ENCODE measurements at regions not wholly inside any gene's neighbourhood (a gene's known extent, or its start where the extent isn't known, plus 50 kb on each side); places are given as distances from the start of the nearest gene placed in this dataset.

DNA sequence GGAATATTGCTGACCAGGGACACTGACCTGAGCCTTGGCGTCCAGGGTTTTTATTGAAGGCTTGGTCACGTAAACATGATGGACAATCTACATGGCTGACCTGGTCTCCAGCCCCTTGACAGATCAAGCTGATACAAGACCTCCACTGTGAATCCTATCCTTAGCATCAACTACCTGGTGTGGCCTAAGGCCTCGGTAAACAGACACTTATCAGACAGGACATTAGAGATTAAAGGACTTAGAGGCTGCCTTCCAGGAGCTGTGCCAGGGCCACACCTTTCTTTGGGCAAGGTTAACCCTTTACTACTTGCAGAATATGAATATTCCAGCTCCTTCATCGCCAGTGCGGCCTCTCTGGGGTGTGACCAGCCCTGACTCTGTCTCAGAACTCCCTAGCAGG is 104.9 kb upstream of the FOXA2 start:
- Mint-ChIP-seq H3K27ac (no peak overlapping the region; a peak in 1 of 7 replicates), H3K36me3 (ENCODE audit: insufficient read depth in 1 of 3, low read depth in 3 of 3) (peaks cover 0 to 6% (median 4%) of the 10 kb centered on the region in 3 experiments; a peak in 5 of 7 replicates), H3K4me3 (no peak overlapping the region), H3K9me3 (peaks cover 5 to 6% of the 10 kb centered on the region in 2 experiments; a peak in 4 of 5 replicates), H3K27me3 (ENCODE audit: low read depth) (peaks cover 64% of the 10 kb centered on the region), H3K4me1 (peaks cover 3 to 11% of the 10 kb centered on the region in 2 experiments)
- Histone ChIP-seq H3K4me1 (ENCODE audit: insufficient read depth, low read length) (no peaks in the 10 kb centered on the region), H2AK5ac (ENCODE audit: insufficient read length, low read length) (no peak overlapping the region), H3K14ac (ENCODE audit: insufficient read depth, low read length) (no peak overlapping the region), H3K56ac (ENCODE audit: insufficient read length, low read depth, low read length) (no peak overlapping the region), H4K91ac (ENCODE audit: insufficient read length, low read depth, low read length) (no peak overlapping the region), H2BK12ac (ENCODE audit: insufficient read length, low read depth, low read length) (no peak overlapping the region), H3T11ph (ENCODE audit: low read length) (no peak overlapping the region), H3K79me1 (ENCODE audit: insufficient read depth, low read depth, low read length, poor library complexity, severe bottlenecking) (no peaks in the 10 kb centered on the region), H2AFZ (ENCODE audit: low read length) (no peak overlapping the region), H3K23me2 (ENCODE audit: insufficient read length, low read depth, low read length, poor library complexity, severe bottlenecking) (no peaks in the 10 kb centered on the region), H3K23ac (ENCODE audit: insufficient read length, low read depth, low read length) (no peak overlapping the region), H2BK120ac (ENCODE audit: low read depth, low read length, poor library complexity, severe bottlenecking) (no peak overlapping the region), H4K20me1 (ENCODE audit: control insufficient read depth, insufficient read depth, insufficient read length) (no peaks in the 10 kb centered on the region), H3K27ac (ENCODE audit: insufficient read length, low read depth, low read length) (no peak overlapping the region), H4K8ac (replicated peaks; ENCODE audit: insufficient read length, low read depth, low read length) (no peak overlapping the region), H3K4ac (ENCODE audit: low read depth, low read length) (no peak overlapping the region), H3K9ac (ENCODE audit: extremely low read depth, insufficient read length, low read length) (no peak overlapping the region), H3K27me3 (ENCODE audit: insufficient read depth, low read length) (no peaks in the 10 kb centered on the region), H3K79me2 (ENCODE audit: insufficient read depth, low read length) (no peaks in the 10 kb centered on the region), H3K4me2 (ENCODE audit: insufficient read depth, insufficient read length, low read length) (no peak overlapping the region), H2BK15ac (ENCODE audit: low read depth, low read length) (no peak overlapping the region), H2BK20ac (ENCODE audit: low read depth, low read length, poor library complexity, severe bottlenecking) (no peak overlapping the region), H2BK5ac (ENCODE audit: insufficient read length, low read length) (no peak overlapping the region), H3K18ac (ENCODE audit: insufficient read length, low read depth, low read length) (no peak overlapping the region), H4K5ac (ENCODE audit: insufficient read length, low read depth, low read length) (no peak overlapping the region), H3K9me3 (ENCODE audit: control insufficient read depth, low read depth, low read length) (peaks cover 5% of the 10 kb centered on the region)
- no peak for DNase-seq
- WGBS (ENCODE audit: extremely low coverage, insufficient read length, low lambda C conversion rate), result no CpG with 5 or more reads among the region's 5 CpGs
- TF ChIP-seq, protein P1, sequence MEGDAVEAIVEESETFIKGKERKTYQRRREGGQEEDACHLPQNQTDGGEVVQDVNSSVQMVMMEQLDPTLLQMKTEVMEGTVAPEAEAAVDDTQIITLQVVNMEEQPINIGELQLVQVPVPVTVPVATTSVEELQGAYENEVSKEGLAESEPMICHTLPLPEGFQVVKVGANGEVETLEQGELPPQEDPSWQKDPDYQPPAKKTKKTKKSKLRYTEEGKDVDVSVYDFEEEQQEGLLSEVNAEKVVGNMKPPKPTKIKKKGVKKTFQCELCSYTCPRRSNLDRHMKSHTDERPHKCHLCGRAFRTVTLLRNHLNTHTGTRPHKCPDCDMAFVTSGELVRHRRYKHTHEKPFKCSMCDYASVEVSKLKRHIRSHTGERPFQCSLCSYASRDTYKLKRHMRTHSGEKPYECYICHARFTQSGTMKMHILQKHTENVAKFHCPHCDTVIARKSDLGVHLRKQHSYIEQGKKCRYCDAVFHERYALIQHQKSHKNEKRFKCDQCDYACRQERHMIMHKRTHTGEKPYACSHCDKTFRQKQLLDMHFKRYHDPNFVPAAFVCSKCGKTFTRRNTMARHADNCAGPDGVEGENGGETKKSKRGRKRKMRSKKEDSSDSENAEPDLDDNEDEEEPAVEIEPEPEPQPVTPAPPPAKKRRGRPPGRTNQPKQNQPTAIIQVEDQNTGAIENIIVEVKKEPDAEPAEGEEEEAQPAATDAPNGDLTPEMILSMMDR (conservative IDR thresholded peaks at IDR 0.05), result no peak
